IMR-90 (cell line): ENCODE measurements at regions not wholly inside any gene's neighbourhood (a gene's known extent, or its start where the extent isn't known, plus 50 kb on each side); places are given as distances from the start of the nearest gene placed in this dataset.

Experiments
- ATAC-seq: fragments of 200-7000 bp; cut with Tn5 transposase; 2 replicates; pipeline ENCODE4 v1.9.1; 2020; ENCODE audit warnings: low read depth, mild to moderate bottlenecking, moderate library complexity
- BruUV-seq: library from RNA; stranded (reverse); fragments of 400-500 nt; replicated peaks from 2 replicates; lab custom pipeline; 2021; lab: Mats Ljungman, UMichigan
- CTCF ChIA-PET: fragments of 300-600 bp; formaldehyde crosslinking; extraction: SDS; loops from one replicate; lab custom pipeline; 2021; ENCODE audit warnings: antibody characterized with exemption; lab: Yijun Ruan, JAX
- POLR2A ChIA-PET: fragments of 300-600 bp; sonication (Branson Sonifier 250); formaldehyde crosslinking; loops from one replicate; lab custom pipeline; 2022; ENCODE audit warnings: antibody characterized with exemption; ENCODE audit not compliant: unreplicated experiment; lab: Charles Lee
- DNase-seq: peaks from one replicate; pipeline ENCODE4 v3.0.0; 2013
- H2AFZ ChIP-seq: replicated peaks from 2 replicates; pipeline ENCODE3; 2013; ENCODE audit warnings: low read length, mild to moderate bottlenecking; ENCODE audit not compliant: poor library complexity
- H2AK5ac ChIP-seq: 2 replicates; pipeline ENCODE4 v1.6.1; 2013; ENCODE audit warnings: low read depth, low read length, inconsistent platforms
- H2AK9ac ChIP-seq: replicated peaks from 2 replicates; pipeline ENCODE3; 2013; ENCODE audit warnings: mild to moderate bottlenecking, low read depth, low read length, moderate library complexity; ENCODE audit not compliant: poor library complexity
- H2BK120ac ChIP-seq: 2 replicates; pipeline ENCODE4 v1.6.1; 2013; ENCODE audit warnings: low read depth, low read length, inconsistent platforms
- H2BK15ac ChIP-seq: 3 replicates; pipeline ENCODE4 v1.6.1; 2013; ENCODE audit warnings: low read depth, low read length, inconsistent platforms
- H2BK20ac ChIP-seq: 2 replicates; pipeline ENCODE4 v1.6.1; 2013; ENCODE audit warnings: low read depth, mild to moderate bottlenecking, inconsistent platforms, low read length, moderate library complexity
- H2BK5ac ChIP-seq: 2 replicates; pipeline ENCODE4 v1.6.1; 2013; ENCODE audit warnings: mild to moderate bottlenecking, low read depth, low read length, inconsistent platforms; ENCODE audit not compliant: poor library complexity, severe bottlenecking
- H3K14ac ChIP-seq: replicated peaks from 2 replicates; pipeline ENCODE4 v1.6.1; 2013; ENCODE audit warnings: low read depth, low read length, inconsistent platforms
- H3K18ac ChIP-seq: 2 replicates; pipeline ENCODE4 v1.6.1; 2013; ENCODE audit warnings: low read depth, low read length, control low read depth
- H3K23ac ChIP-seq: 2 replicates; pipeline ENCODE4 v1.6.1; 2013; ENCODE audit warnings: low read depth, low read length, inconsistent platforms
- H3K27ac ChIP-seq: 2 replicates; pipeline ENCODE4 v1.5.1; 2013; ENCODE audit warnings: mild to moderate bottlenecking, control low read depth, low read length; ENCODE audit not compliant: insufficient read depth
- H3K27me3 ChIP-seq: 2 replicates; pipeline ENCODE4 v1.6.1; 2013; ENCODE audit warnings: low read length; ENCODE audit not compliant: control insufficient read depth, insufficient read depth
- H3K36me3 ChIP-seq: 2 replicates; pipeline ENCODE4 v1.6.1; 2013; ENCODE audit warnings: low read length, mixed read lengths; ENCODE audit not compliant: control insufficient read depth, insufficient read depth
- H3K4ac ChIP-seq: 2 replicates; pipeline ENCODE4 v1.6.1; 2013; ENCODE audit warnings: low read depth, low read length, inconsistent platforms
- H3K4me1 ChIP-seq: 2 replicates; pipeline ENCODE4 v1.6.1; 2013; ENCODE audit warnings: low read length, mixed read lengths; ENCODE audit not compliant: control insufficient read depth, insufficient read depth
- H3K4me2 ChIP-seq: 2 replicates; pipeline ENCODE4 v1.6.1; 2013; ENCODE audit warnings: low read depth, mild to moderate bottlenecking, control low read depth, low read length, moderate library complexity
- H3K4me3 ChIP-seq: 2 replicates; pipeline ENCODE4 v1.5.1; 2013; ENCODE audit warnings: low read depth, mild to moderate bottlenecking, control low read depth, low read length, moderate library complexity; ENCODE audit not compliant: insufficient read depth
- H3K56ac ChIP-seq: 2 replicates; pipeline ENCODE4 v1.6.1; 2013; ENCODE audit warnings: low read length, inconsistent platforms; ENCODE audit not compliant: insufficient read depth; ENCODE audit errors: extremely low read depth
- H3K79me1 ChIP-seq, 2 experiments: 2 replicates each; pipeline ENCODE4 v1.6.1; 2013; ENCODE audit warnings: low read length in 2 of 2, inconsistent platforms in 1 of 2, low read depth in 1 of 2
- H3K9ac ChIP-seq: 2 replicates; pipeline ENCODE4 v1.6.1; 2013; ENCODE audit warnings: low read depth, low read length, control low read depth
- H3K9me1 ChIP-seq: 2 replicates; pipeline ENCODE4 v1.6.1; 2013; ENCODE audit warnings: low read length, inconsistent platforms; ENCODE audit not compliant: insufficient read depth
- H3K9me3 ChIP-seq: 2 replicates; pipeline ENCODE4 v1.6.1; 2013; ENCODE audit warnings: low read length; ENCODE audit not compliant: control insufficient read depth, insufficient read depth
- H4K20me1 ChIP-seq: 2 replicates; pipeline ENCODE4 v1.6.1; 2013; ENCODE audit warnings: low read length, inconsistent platforms; ENCODE audit not compliant: insufficient read depth
- H4K5ac ChIP-seq: 2 replicates; pipeline ENCODE4 v1.6.1; 2013; ENCODE audit warnings: mild to moderate bottlenecking, low read depth, low read length, control low read depth
- H4K8ac ChIP-seq, 2 experiments: 2 replicates each; pipeline ENCODE4 v1.6.1; 2013; ENCODE audit warnings: low read depth in 2 of 2, low read length in 2 of 2, control low read depth in 1 of 2, inconsistent platforms in 1 of 2
- H4K91ac ChIP-seq: 2 replicates; pipeline ENCODE4 v1.6.1; 2013; ENCODE audit warnings: low read depth, low read length, inconsistent platforms; ENCODE audit not compliant: insufficient read depth
- BHLHE40 ChIP-seq: fragments of 150-350 bp; IDR thresholded peaks from 2 replicates; pipeline ENCODE4 v1.6.1; 2016; ENCODE audit warnings: mild to moderate bottlenecking, low read depth, low read length
- CEBPB ChIP-seq: IDR thresholded peaks from 2 replicates; pipeline ENCODE4 v1.6.1; 2012; ENCODE audit warnings: low read depth, low read length, improper control_type of control experiment
- CHD1 ChIP-seq: IDR thresholded peaks from 2 replicates; pipeline ENCODE4 v1.6.1; 2012; ENCODE audit warnings: low read depth, low read length, improper control_type of control experiment
- CTCF ChIP-seq: conservative IDR thresholded peaks from 2 replicates; pipeline ENCODE4 v1.5.1; 2012; ENCODE audit warnings: mild to moderate bottlenecking, low read depth, low read length, improper control_type of control experiment
- ELK1 ChIP-seq: fragments of 150-350 bp; IDR thresholded peaks from 2 replicates; pipeline ENCODE4 v1.6.1; 2016; ENCODE audit warnings: low read depth, mild to moderate bottlenecking, low read length, moderate library complexity, borderline replicate concordance
- FOS ChIP-seq: fragments of 150-350 bp; IDR thresholded peaks from 2 replicates; pipeline ENCODE4 v1.6.1; 2016; ENCODE audit warnings: low read depth, low read length
- MAFK ChIP-seq: IDR thresholded peaks from 2 replicates; pipeline ENCODE4 v1.6.1; 2012; ENCODE audit warnings: low read depth, low read length, improper control_type of control experiment
- MAZ ChIP-seq: IDR thresholded peaks from 2 replicates; pipeline ENCODE4 v1.6.1; 2012; ENCODE audit warnings: low read depth, mild to moderate bottlenecking, low read length, improper control_type of control experiment, moderate library complexity, borderline replicate concordance
- MXI1 ChIP-seq: IDR thresholded peaks from 2 replicates; pipeline ENCODE4 v1.6.1; 2012; ENCODE audit warnings: low read depth, mild to moderate bottlenecking, low read length, moderate library complexity, borderline replicate concordance
- NFE2L2 ChIP-seq: fragments of 150-350 bp; IDR thresholded peaks from 2 replicates; pipeline ENCODE4 v1.6.1; 2016; ENCODE audit warnings: low read depth, mild to moderate bottlenecking, low read length
- POLR2A ChIP-seq: IDR thresholded peaks from 2 replicates; pipeline ENCODE4 v1.6.1; 2012; ENCODE audit warnings: mild to moderate bottlenecking, low read depth, low read length
- RAD21 ChIP-seq: IDR thresholded peaks from 2 replicates; pipeline ENCODE4 v1.6.1; 2012; ENCODE audit warnings: low read length, improper control_type of control experiment
- RCOR1 ChIP-seq: IDR thresholded peaks from 2 replicates; pipeline ENCODE4 v1.6.1; 2012; ENCODE audit warnings: mild to moderate bottlenecking, low read length, improper control_type of control experiment; ENCODE audit not compliant: insufficient replicate concordance
- RFX5 ChIP-seq: IDR thresholded peaks from 2 replicates; pipeline ENCODE4 v1.8.0; 2012; ENCODE audit warnings: low read depth, mild to moderate bottlenecking, low read length, moderate library complexity
- SMC3 ChIP-seq: fragments of 150-350 bp; IDR thresholded peaks from 2 replicates; pipeline ENCODE4 v1.6.1; 2016; ENCODE audit warnings: low read depth, mild to moderate bottlenecking, antibody characterized with exemption, low read length, moderate library complexity
- USF2 ChIP-seq: fragments of 150-350 bp; IDR thresholded peaks from 2 replicates; pipeline ENCODE4 v1.6.1; 2017; ENCODE audit warnings: mild to moderate bottlenecking, antibody characterized with exemption, low read length, low read depth
- WGBS, 2 experiments: methylation state at CpG; one replicate each; pipeline versions ENCODE4 v1.1.5 to v1.1.7; 2013; ENCODE audit warnings: missing lambda C conversion rate in 2 of 2; ENCODE audit not compliant: insufficient read length in 1 of 2; ENCODE audit errors: extremely low coverage in 2 of 2; 5-methylcytosine and 5-hydroxymethylcytosine counted together
- dilution Hi-C: fragments of 300-500 bp; cut with HindIII; formaldehyde crosslinking; loops from one replicate; pipeline ENCODE4 v1.14.3; 2018; ENCODE audit warnings: low sequenced_read_pairs; ENCODE audit not compliant: unreplicated experiment
- in situ Hi-C: fragments of 300-500 bp; cut with MboI; formaldehyde crosslinking; loops from 3 replicates; pipeline ENCODE4 v1.14.3; 2019; ENCODE audit warnings: low sequenced_read_pairs, inconsistent platforms, mixed read lengths
- intact Hi-C: fragments of 100-400 bp; cut with micrococcal nuclease; formaldehyde crosslinking; loops from 2 replicates; pipeline ENCODE4 v1.10.0; 2022

- no peak overlapping the region for H4K91ac ChIP-seq
- H3K23ac ChIP-seq = no peak overlapping the region
- H3K4ac ChIP-seq = no peak overlapping the region
- ATAC-seq (no peak), DNase-seq (no peak)
- no peak overlapping the region for H3K27ac ChIP-seq
- H4K20me1 ChIP-seq = no peaks in the 10 kb centered on the region
- H3K14ac ChIP-seq = no peak overlapping the region
- no peaks in the 10 kb centered on the region for H3K4me1 ChIP-seq
- H3K18ac ChIP-seq = no peak overlapping the region
- no peaks in the 10 kb centered on the region for H3K9me1 ChIP-seq
- H3K9ac ChIP-seq = no peak overlapping the region
- no peak overlapping the region for H3K56ac ChIP-seq
- WGBS, 2 experiments = no CpG with 5 or more reads among the region's 3 CpGs
- dilution Hi-C loops (no loop called here), intact Hi-C loops (no loop called here), in situ Hi-C loops (no loop called here)
- no peak overlapping the region for H4K5ac ChIP-seq
- H2AK5ac ChIP-seq = no peak overlapping the region
- H2AK9ac ChIP-seq = no peak overlapping the region
- no peak overlapping the region for H2BK20ac ChIP-seq
- no peak overlapping the region for H2BK15ac ChIP-seq
- H3K4me3 ChIP-seq = no peak overlapping the region
- H3K9me3 ChIP-seq = peaks cover 17% of the 10 kb centered on the region
- no peaks in the 10 kb centered on the region for H3K36me3 ChIP-seq
- no peak overlapping the region for H3K4me2 ChIP-seq
- no peak overlapping the region for H2BK120ac ChIP-seq
- BruUV-seq = no TSS peak
- H2AFZ ChIP-seq = no peak overlapping the region
- H2BK5ac ChIP-seq = no peak overlapping the region
- no peaks in the 10 kb centered on the region for H3K27me3 ChIP-seq
- ChIA-PET POLR2A (no interaction called here), CTCF (no interaction called here)
- H4K8ac ChIP-seq = no peak overlapping the region
- no peak for TF ChIP-seq MAFK
- no peak for TF ChIP-seq MAZ
- no peak for TF ChIP-seq RCOR1
- no peak for TF ChIP-seq POLR2A
- no peak for TF ChIP-seq CTCF
- no peak for TF ChIP-seq MXI1
- TF ChIP-seq RAD21 = no peak
- no peak for TF ChIP-seq USF2
- TF ChIP-seq CHD1 = no peak
- no peak for TF ChIP-seq BHLHE40
- TF ChIP-seq CEBPB = no peak
- TF ChIP-seq RFX5 = no peak
- no peak for TF ChIP-seq FOS
- TF ChIP-seq SMC3 = no peak
- TF ChIP-seq NFE2L2 = no peak
- TF ChIP-seq ELK1 = no peak
- H3K79me1 ChIP-seq = no peaks in the 10 kb centered on the region
Measured at GRCh38 chr21:19507682-19508260, 1104.2 kb upstream of the TMPRSS15 start.
